Neural progenitor cell (in vitro differentiated cells): ENCODE measurements at regions not wholly inside any gene's neighbourhood (a gene's known extent, or its start where the extent isn't known, plus 50 kb on each side); places are given as distances from the start of the nearest gene placed in this dataset.

Experiments
- DNase-seq: peaks from one replicate; pipeline ENCODE4 v3.0.0-alpha.2; 2016; ENCODE audit warnings: low spot score
- H2AFZ ChIP-seq: fragments of 200-600 bp; sonication (generic); replicated peaks from 2 replicates; pipeline ENCODE4 v1.6.1; 2016; ENCODE audit warnings: antibody characterized with exemption
- H3F3A ChIP-seq: fragments of 200-600 bp; sonication (generic); 2 replicates; pipeline ENCODE4 v1.6.1; 2016; ENCODE audit warnings: antibody characterized with exemption, low read depth
- H3K27ac ChIP-seq: fragments of 200-600 bp; sonication (generic); 2 replicates; pipeline ENCODE4 v1.5.1; 2016; ENCODE audit warnings: mild to moderate bottlenecking
- H3K27me3 ChIP-seq: fragments of 200-600 bp; sonication (generic); 2 replicates; pipeline ENCODE4 v1.6.1; 2016; ENCODE audit warnings: mild to moderate bottlenecking, moderate library complexity
- H3K36me3 ChIP-seq: fragments of 200-600 bp; sonication (generic); 2 replicates; pipeline ENCODE4 v1.5.1; 2016
- H3K4me1 ChIP-seq: fragments of 200-600 bp; sonication (generic); 2 replicates; pipeline ENCODE4 v1.6.1; 2016; ENCODE audit warnings: mixed run types
- H3K4me2 ChIP-seq: fragments of 200-600 bp; sonication (generic); 2 replicates; pipeline ENCODE4 v1.6.1; 2016
- H3K4me3 ChIP-seq: fragments of 200-600 bp; sonication (generic); 2 replicates; pipeline ENCODE4 v1.5.1; 2016
- H3K79me2 ChIP-seq: fragments of 200-600 bp; sonication (generic); 2 replicates; pipeline ENCODE4 v1.6.1; 2016; ENCODE audit warnings: low read depth
- H3K9ac ChIP-seq: fragments of 200-600 bp; sonication (generic); 2 replicates; pipeline ENCODE4 v1.6.1; 2016
- H3K9me3 ChIP-seq: fragments of 200-600 bp; sonication (generic); 2 replicates; pipeline ENCODE4 v1.5.1; 2016; ENCODE audit warnings: low read depth
- H4K20me1 ChIP-seq: fragments of 200-600 bp; sonication (generic); 2 replicates; pipeline ENCODE4 v1.6.1; 2016; ENCODE audit warnings: low read depth
- H3K27ac Mint-ChIP-seq: 3 replicates; pipeline ENCODE4 v1.8.0; 2021; ENCODE audit warnings: mixed read lengths
- H3K27me3 Mint-ChIP-seq: 2 replicates; pipeline ENCODE4 v1.8.0; 2022; ENCODE audit warnings: low read depth, mild to moderate bottlenecking, inconsistent platforms, moderate library complexity, mixed read lengths; ENCODE audit not compliant: insufficient read depth
- H3K36me3 Mint-ChIP-seq: 3 replicates; pipeline ENCODE4 v1.8.0; 2021; ENCODE audit warnings: mixed read lengths
- H3K4me1 Mint-ChIP-seq: 3 replicates; pipeline ENCODE4 v1.8.0; 2021; ENCODE audit warnings: mixed read lengths
- H3K4me3 Mint-ChIP-seq: 3 replicates; pipeline ENCODE4 v1.8.0; 2021; ENCODE audit warnings: mild to moderate bottlenecking, moderate library complexity, mixed read lengths
- H3K9me3 Mint-ChIP-seq: 3 replicates; pipeline ENCODE4 v1.8.0; 2020; ENCODE audit warnings: mixed read lengths
- CTCF ChIP-seq: fragments of 200-600 bp; sonication (generic); IDR thresholded peaks from 2 replicates; pipeline ENCODE4 v1.5.1; 2017; ENCODE audit warnings: antibody characterized with exemption, mild to moderate bottlenecking
- EZH2 ChIP-seq: fragments of 200-600 bp; sonication (generic); IDR thresholded peaks from 2 replicates; pipeline ENCODE4 v1.6.1; 2017; ENCODE audit warnings: antibody characterized with exemption, mild to moderate bottlenecking, moderate library complexity
- EZH2phosphoT487 ChIP-seq: fragments of 200-600 bp; sonication (generic); IDR thresholded peaks from 2 replicates; pipeline ENCODE4 v1.6.1; 2017; ENCODE audit warnings: antibody characterized with exemption

- Histone ChIP-seq H3K4me2 (no peak overlapping the region), H3K79me2 (no peaks in the 10 kb centered on the region), H3K4me3 (no peak overlapping the region), H3K4me1 (peaks cover 5% of the 10 kb centered on the region), H3K9me3 (no peaks in the 10 kb centered on the region), H3K27ac (no peak overlapping the region), H2AFZ (no peak overlapping the region), H3K27me3 (no peaks in the 10 kb centered on the region), H3K9ac (no peak overlapping the region), H3K36me3 (no peaks in the 10 kb centered on the region), H3F3A (no peaks in the 10 kb centered on the region), H4K20me1 (no peaks in the 10 kb centered on the region)
- Mint-ChIP-seq H3K27me3 (no peaks in the 10 kb centered on the region), H3K9me3 (no peaks in the 10 kb centered on the region), H3K4me1 (no peaks in the 10 kb centered on the region), H3K36me3 (no peaks in the 10 kb centered on the region), H3K4me3 (no peak overlapping the region), H3K27ac (no peak overlapping the region)
- no peak for DNase-seq
- TF ChIP-seq EZH2 (no peak), EZH2phosphoT487 (no peak), CTCF (no peak)
Measured at GRCh38 chr10:90020506-90020905, 319.1 kb downstream of the KIF20B start.

GRCh38 chr10:90023950-90024349 is 322.6 kb downstream of the KIF20B start:
- H3K4me1 Mint-ChIP-seq, result no peaks in the 10 kb centered on the region

GRCh38 chr10:90028312-90028711 is 326.9 kb downstream of the KIF20B start:
- Mint-ChIP-seq H3K4me3 (no peak overlapping the region), H3K36me3 (no peaks in the 10 kb centered on the region), H3K9me3 (no peaks in the 10 kb centered on the region), H3K27me3 (peaks cover 2% of the 10 kb centered on the region), H3K27ac (no peak overlapping the region), H3K4me1 (no peaks in the 10 kb centered on the region)
- Histone ChIP-seq H2AFZ (no peak overlapping the region), H3K79me2 (no peaks in the 10 kb centered on the region), H3K9me3 (no peaks in the 10 kb centered on the region), H3K4me3 (no peak overlapping the region), H3F3A (no peaks in the 10 kb centered on the region), H3K27ac (no peak overlapping the region), H3K27me3 (no peaks in the 10 kb centered on the region), H3K4me1 (peaks cover 5% of the 10 kb centered on the region), H3K36me3 (no peaks in the 10 kb centered on the region), H3K4me2 (no peak overlapping the region), H4K20me1 (no peaks in the 10 kb centered on the region), H3K9ac (no peak overlapping the region)
- TF ChIP-seq CTCF (no peak), EZH2phosphoT487 (no peak), EZH2 (no peak)
- DNase-seq, result no peak

More at GRCh38 chr10:90023950-90024349, 322.6 kb downstream of the KIF20B start:
- TF ChIP-seq EZH2phosphoT487, result no peak
- TF ChIP-seq CTCF, result no peak
- TF ChIP-seq EZH2, result no peak
- Histone ChIP-seq H3K9ac (no peak overlapping the region), H3K9me3 (no peaks in the 10 kb centered on the region), H3F3A (no peaks in the 10 kb centered on the region), H3K4me3 (no peak overlapping the region), H3K4me1 (peaks cover 5% of the 10 kb centered on the region), H3K79me2 (no peaks in the 10 kb centered on the region), H4K20me1 (no peaks in the 10 kb centered on the region), H3K36me3 (no peaks in the 10 kb centered on the region), H3K27ac (no peak overlapping the region), H2AFZ (no peak overlapping the region), H3K4me2 (no peak overlapping the region), H3K27me3 (no peaks in the 10 kb centered on the region)
- Mint-ChIP-seq H3K36me3 (no peaks in the 10 kb centered on the region), H3K4me3 (no peak overlapping the region), H3K27ac (no peak overlapping the region), H3K9me3 (no peaks in the 10 kb centered on the region), H3K27me3 (no peaks in the 10 kb centered on the region)
- DNase-seq, result no peak
